CMK (cell line): ENCODE measurements at regions not wholly inside any gene's neighbourhood (a gene's known extent, or its start where the extent isn't known, plus 50 kb on each side); places are given as distances from the start of the nearest gene placed in this dataset.
"Not testable (repeated sequence)": the region's sequence is repeated elsewhere in the genome, so short reads cannot be mapped to it uniquely, and the experiment has no call there.

Experiments used
- DNase-seq: peaks from one replicate; pipeline ENCODE4 v3.0.0-alpha.2; 2010; ENCODE audit warnings: low read depth

GRCh38 chr9:30799527-30800101 is 1584.8 kb upstream of the ACO1 start:
- no peak for DNase-seq

DNA sequence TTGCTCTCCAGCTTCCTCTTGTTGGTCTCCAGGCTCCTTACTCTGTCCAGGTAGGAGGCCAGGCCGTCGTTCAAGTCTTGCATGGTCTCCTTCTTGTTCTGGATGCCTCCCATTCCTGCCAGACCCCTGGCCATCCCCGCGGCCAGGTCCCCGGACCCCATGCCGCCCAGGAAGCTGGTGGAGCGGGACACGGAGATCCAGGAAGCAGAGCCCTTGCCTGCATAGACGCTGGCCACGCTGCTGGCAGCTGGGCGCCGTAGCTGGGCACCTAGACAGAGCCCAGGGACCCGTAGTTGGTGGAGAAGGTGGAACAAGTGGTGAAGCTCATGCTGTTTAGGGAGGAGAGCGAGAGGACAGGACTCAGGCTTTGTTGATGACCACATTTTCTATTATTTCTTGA is 1584.0 kb upstream of the ACO1 start:
- no peak for DNase-seq

GRCh38 chr9:30812821-30813220 is 1571.6 kb upstream of the ACO1 start:
- no peak for DNase-seq

GRCh38 chr9:30815585-30815984 is 1568.9 kb upstream of the ACO1 start:
- DNase-seq: no peak

GRCh38 chr9:30845136-30845535 is 1539.3 kb upstream of the ACO1 start:
- DNase-seq: no peak

DNA sequence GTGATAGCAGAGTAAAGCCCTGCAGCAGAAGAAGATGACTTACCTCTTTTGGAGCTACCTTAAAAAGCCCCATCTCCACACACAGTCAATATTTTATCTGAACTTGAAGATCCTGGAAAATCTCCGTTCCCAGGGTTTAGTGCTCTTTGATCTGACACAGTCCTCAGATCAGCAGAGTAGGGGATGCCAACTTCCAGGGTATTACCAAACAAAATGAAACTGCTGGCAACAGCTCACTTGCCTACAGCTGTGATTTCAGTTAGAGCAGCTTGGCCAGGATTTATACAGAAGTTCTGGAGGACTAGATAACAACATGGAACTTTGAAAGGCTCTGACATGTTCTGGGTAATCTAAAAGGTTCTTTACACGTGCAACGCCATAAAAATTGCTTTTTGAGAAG is 1537.8 kb upstream of the ACO1 start:
- no peak for DNase-seq

DNA sequence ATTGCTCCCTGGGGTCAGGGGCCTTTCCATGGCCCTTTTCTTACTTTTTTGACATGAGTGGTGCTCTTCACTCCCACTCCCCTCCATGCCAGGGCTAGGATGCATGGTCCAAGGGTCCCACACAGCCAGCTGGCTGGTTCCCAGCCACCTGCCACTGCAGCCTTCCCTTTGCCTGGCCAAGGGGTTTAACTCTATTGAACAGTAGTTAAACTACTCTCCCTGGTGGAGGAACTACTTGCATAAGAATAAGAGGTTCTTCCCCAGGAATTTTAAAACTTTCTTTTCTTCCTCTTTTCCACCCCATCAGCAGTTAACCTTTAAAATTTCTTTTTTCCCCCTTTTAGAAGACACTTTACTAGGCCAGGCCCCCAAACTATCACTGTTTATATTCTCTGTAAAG is 1532.8 kb upstream of the ACO1 start:
- no peak for DNase-seq

- DNase-seq: no peak
Measured at GRCh38 chr9:30900706-30901105, 1483.7 kb upstream of the ACO1 start.

DNA sequence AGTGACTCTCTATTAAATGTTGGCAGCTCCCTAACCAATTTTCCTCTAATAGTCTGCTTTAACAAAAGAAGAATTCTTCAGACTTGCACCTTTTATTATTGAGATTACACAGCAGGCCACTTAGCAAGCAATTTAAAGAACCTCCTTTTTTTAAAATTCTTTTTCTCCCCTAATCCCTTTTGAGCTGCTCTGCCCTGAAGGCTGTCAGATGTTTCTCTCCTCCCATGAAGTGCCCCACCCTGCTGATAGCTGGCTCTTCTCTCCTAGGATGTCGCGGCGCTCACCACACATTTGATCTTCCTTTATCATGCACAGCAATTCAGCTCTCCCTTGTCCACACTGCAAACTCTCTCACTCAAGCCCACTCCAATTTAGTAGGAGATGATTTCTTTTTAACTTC is 1471.1 kb upstream of the ACO1 start:
- DNase-seq: no peak

DNA sequence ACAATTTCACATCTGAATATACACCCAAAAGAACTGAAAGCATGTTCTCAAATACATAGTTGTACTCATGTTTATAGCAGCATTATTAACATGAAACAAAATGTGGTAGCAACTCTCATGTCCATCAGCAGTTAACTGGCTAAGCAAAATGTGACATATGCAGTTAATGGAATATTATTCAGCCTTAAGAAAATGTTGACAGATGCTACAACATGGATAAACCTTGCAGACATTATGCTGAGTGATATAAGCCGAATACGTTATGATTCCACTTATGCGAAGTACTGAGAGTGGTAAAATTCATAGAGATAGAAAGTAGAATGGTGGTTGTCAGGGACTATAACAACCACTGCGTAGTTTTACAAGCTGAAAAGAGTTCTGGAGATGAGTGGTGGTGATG is 1469.0 kb upstream of the ACO1 start:
- no peak for DNase-seq

GRCh38 chr9:30925126-30925525 is 1459.3 kb upstream of the ACO1 start:
- no peak for DNase-seq

DNA sequence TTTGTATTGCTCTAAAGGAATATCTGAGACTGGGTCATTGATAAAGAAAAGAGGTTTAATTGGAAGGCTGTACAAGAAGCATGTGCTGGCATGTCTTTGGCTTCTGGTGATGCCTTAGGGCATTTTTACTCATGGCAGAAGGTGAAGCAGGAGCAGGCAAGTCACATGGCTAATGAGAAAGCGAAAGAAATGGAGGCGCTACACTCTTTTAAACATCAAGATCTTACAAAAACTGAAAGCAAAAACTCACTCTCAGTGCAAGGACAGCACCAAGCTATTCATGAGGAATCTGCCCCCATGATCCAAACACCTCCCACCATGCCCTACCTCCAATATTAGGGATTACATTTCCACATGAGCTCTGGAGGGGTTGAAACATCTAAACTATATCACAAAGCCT is 1458.8 kb upstream of the ACO1 start:
- no peak for DNase-seq

GRCh38 chr9:30928045-30928444 is 1456.4 kb upstream of the ACO1 start:
- DNase-seq: no peak

- DNase-seq: no peak
Measured at GRCh38 chr9:30932226-30932625, 1452.2 kb upstream of the ACO1 start.

GRCh38 chr9:30935730-30936129 is 1448.7 kb upstream of the ACO1 start:
- DNase-seq: no peak

GRCh38 chr9:30937106-30937505 is 1447.3 kb upstream of the ACO1 start:
- no peak for DNase-seq

DNA sequence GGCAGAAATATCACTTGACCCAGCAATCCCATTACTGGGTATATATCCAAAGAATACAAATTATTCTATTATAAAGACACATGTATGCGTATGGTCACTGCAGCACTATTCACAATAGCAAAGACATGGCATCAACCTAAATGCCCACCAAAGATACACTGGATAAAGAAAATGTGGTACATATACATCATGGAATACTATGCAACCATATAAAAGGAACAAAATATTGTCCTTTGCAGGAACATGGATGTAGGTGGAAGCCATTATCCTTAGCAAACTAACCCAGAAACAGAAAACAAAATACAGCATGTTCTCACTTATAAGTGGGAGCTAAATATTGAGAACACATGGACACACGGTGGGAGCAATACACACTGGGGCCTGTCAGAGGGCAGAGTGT is 1441.6 kb upstream of the ACO1 start:
- DNase-seq: not testable (repeated sequence)

DNA sequence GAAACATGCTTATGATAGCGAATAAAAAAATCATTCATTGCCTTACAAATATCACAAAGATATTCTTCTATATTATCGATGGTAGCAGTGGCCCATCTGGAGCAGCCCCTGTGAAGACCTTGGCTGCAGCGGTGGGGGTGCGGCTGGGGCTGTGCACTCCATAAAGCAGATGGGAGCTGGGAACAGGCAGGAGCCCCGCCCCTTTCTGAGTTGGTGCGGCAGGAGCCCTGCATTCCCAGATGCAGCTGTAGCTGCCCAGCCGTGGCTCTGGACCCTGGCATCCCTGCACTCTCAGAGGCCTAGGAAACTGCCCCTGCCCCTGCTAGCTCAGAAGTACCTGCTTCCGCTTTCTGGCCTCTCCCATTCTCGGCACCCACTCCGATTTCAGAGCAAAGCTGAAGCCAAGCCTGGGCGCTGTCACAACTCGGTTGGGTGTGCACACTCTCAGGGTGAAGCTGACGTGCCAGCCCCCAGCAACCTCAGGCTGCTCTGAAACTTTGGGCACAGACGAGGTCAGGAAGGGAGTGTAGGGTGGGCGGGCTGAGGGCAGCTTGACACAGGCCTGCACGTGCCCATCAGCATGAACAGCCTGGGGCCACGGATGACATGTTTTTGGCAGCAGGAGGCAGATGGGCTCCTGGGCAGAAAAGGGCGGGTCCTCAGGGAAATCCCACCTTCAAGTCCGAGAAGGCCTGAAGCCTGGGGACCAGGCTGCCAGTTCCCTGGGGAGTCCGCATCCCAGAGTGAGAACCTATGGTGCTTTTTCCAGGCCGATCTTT is 1440.8 kb upstream of the ACO1 start:
- no peak for DNase-seq

DNA sequence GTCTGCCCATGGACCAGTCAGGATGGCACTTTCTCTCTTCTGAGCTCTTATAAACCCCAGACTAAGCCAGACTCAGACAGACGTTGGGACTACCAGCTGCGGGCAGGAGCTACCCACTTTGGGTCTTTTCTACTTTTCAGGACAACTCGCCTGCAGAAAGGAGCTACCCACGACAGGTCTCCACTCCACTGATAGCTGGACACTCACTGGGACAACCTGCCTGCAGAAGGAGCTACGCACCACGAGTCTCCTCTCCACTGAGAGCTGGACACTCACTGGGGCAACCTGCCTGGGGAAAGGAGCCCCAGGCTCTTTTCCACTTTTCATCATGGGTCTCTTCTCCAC is 1440.2 kb upstream of the ACO1 start:
- no peak for DNase-seq

GRCh38 chr9:30944741-30945280 is 1439.6 kb upstream of the ACO1 start:
- DNase-seq: no peak

- DNase-seq: no peak
Measured at GRCh38 chr9:30964332-30964731, 1420.1 kb upstream of the ACO1 start.

DNA sequence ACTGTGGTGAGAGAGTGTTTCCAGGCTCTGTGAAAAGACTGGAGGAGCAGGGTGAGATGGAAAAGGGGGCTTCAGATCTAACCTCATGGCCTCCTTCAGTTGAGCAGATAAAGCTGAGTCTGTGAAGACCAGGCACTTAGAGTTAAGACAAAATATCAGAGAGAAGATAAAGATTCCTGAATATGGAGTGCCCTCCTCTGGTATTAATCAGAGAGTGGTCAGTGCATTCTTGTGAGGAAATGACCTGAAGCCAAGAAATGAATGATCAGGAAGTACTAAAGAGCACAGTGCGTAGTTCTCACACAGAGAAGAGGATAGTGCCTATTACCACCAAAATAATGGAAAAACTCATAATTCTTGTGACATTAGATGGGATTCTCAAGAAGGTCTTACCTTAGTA is 1417.0 kb upstream of the ACO1 start:
- no peak for DNase-seq

GRCh38 chr9:30970186-30970585 is 1414.3 kb upstream of the ACO1 start:
- no peak for DNase-seq

DNA sequence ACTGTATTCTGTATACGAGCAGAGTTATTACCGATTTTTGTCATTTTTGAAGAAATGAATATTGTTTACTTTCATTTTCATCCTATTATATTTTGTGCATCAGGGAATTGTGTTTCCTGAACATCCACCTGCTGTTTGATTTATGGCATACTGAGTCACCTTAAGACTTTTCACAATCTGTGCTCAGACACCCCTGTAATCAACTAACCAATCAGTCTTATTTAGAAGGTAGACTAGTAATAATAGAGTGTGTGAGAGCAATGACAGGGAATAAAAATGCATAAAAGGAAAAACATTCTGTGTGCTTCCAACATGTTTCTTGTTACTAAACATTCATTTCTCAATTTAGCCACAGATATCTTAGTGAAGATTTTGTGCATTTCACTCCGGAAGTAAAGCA is 1413.6 kb upstream of the ACO1 start:
- no peak for DNase-seq
